A549 (cell line): ENCODE measurements at regions not wholly inside any gene's neighbourhood (a gene's known extent, or its start where the extent isn't known, plus 50 kb on each side); places are given as distances from the start of the nearest gene placed in this dataset.
"Not testable (repeated sequence)": the region's sequence is repeated elsewhere in the genome, so short reads cannot be mapped to it uniquely, and the experiment has no call there.

Experiments used
- ATAC-seq, 2 experiments: fragments of 200-7000 bp in 1 of 2; fragments of >200 bp in 1 of 2; cut with Nextera tagmentation in 1 of 2; cut with Tn5 transposase in 1 of 2; 3 replicates each; pipeline versions ENCODE4 v1.8.0 to v1.9.1; 2018 to 2020; ENCODE audit warnings: mild to moderate bottlenecking in 1 of 2, moderate library complexity in 1 of 2
- CTCF ChIA-PET: fragments of 300-600 bp; sonication (Branson Sonifier 250); formaldehyde crosslinking; extraction: SDS; loops from one replicate; lab custom pipeline; 2021; ENCODE audit warnings: antibody characterized with exemption, inconsistent platforms; lab: Yijun Ruan, JAX
- POLR2A ChIA-PET: fragments of 350-600 bp; formaldehyde crosslinking; extraction: SDS; loops from one replicate; lab custom pipeline; 2021; ENCODE audit warnings: antibody characterized with exemption, inconsistent platforms; lab: Yijun Ruan, JAX
- DNase-seq, 2 experiments: peaks; one replicate each; pipeline versions ENCODE4 v3.0.0 to v3.0.0-alpha.2; 2011 to 2016; ENCODE audit warnings: low read depth in 1 of 2, low spot score in 1 of 2
- FAIRE-seq: peaks from 2 replicates; lab custom pipeline; 2011; peaks lifted over from hg19 to GRCh38; lab: Jason Lieb, UNC
- H3K27ac ChIP-seq, 2 experiments: fragments of >200 bp; sonication (Bioruptor Twin); formaldehyde crosslinking; 3 replicates each; pipeline ENCODE4 v1.5.1; 2016 to 2017
- H3K4me1 ChIP-seq: fragments of >200 bp; sonication (Bioruptor Twin); formaldehyde crosslinking; 3 replicates; pipeline ENCODE4 v1.6.1; 2016
- H3K4me2 ChIP-seq: fragments of >200 bp; sonication (Bioruptor Twin); formaldehyde crosslinking; 3 replicates; pipeline ENCODE4 v1.6.1; 2016
- H3K4me3 ChIP-seq: fragments of >200 bp; sonication (Bioruptor Twin); formaldehyde crosslinking; 3 replicates; pipeline ENCODE4 v1.5.1; 2016
- H3K9me3 ChIP-seq: fragments of >200 bp; sonication (Bioruptor Twin); formaldehyde crosslinking; 3 replicates; pipeline ENCODE4 v1.6.1; 2016
- BCL3 ChIP-seq: fragments of >200 bp; sonication (Bioruptor Twin); formaldehyde crosslinking; IDR thresholded peaks from 3 replicates; pipeline ENCODE4 v1.6.1; 2016
- CBX2 ChIP-seq: fragments of 200-600 bp; sonication (generic); IDR thresholded peaks from 2 replicates; pipeline ENCODE4 v1.6.1; 2016; ENCODE audit warnings: low read depth, mild to moderate bottlenecking, borderline replicate concordance
- CBX8 ChIP-seq: fragments of 200-600 bp; sonication (generic); IDR thresholded peaks from 2 replicates; pipeline ENCODE4 v1.6.1; 2016
- EHF ChIP-seq: fragments of 250-450 bp; sonication (Bioruptor Pico); IDR thresholded peaks from 2 replicates; pipeline ENCODE4 v1.5.0; 2020; ENCODE audit warnings: mild to moderate bottlenecking
- EHMT2 ChIP-seq: fragments of 200-600 bp; sonication (generic); IDR thresholded peaks from 2 replicates; pipeline ENCODE4 v1.6.1; 2016; ENCODE audit warnings: antibody characterized with exemption, low read depth, mild to moderate bottlenecking, moderate library complexity
- ELK1 ChIP-seq: fragments of 150-350 bp; IDR thresholded peaks from 2 replicates; pipeline ENCODE4 v1.6.1; 2014; ENCODE audit warnings: low read depth, mild to moderate bottlenecking, low read length
- EP300 ChIP-seq, 2 experiments: fragments of >200 bp; sonication (Bioruptor Twin); formaldehyde crosslinking; IDR thresholded peaks; 2 replicates in 1 of 2; 3 replicates in 1 of 2; pipeline ENCODE4 v1.6.1; 2016 to 2017
- ESRRA ChIP-seq: fragments of 150-350 bp; IDR thresholded peaks from 2 replicates; pipeline ENCODE4 v1.6.1; 2014; ENCODE audit warnings: mild to moderate bottlenecking, low read length, borderline replicate concordance
- FOSB ChIP-seq: fragments of 250-450 bp; sonication (Bioruptor Pico); IDR thresholded peaks from 2 replicates; pipeline ENCODE4 v1.5.0; 2020; ENCODE audit warnings: mild to moderate bottlenecking, moderate library complexity
- HDAC2 ChIP-seq: fragments of 200-600 bp; sonication (generic); IDR thresholded peaks from 2 replicates; pipeline ENCODE4 v1.6.1; 2016
- JUN ChIP-seq, 2 experiments: fragments of >200 bp; sonication (Bioruptor Twin); formaldehyde crosslinking; IDR thresholded peaks; 2 replicates in 1 of 2; 3 replicates in 1 of 2; pipeline ENCODE4 v1.6.1; 2016 to 2017
- JUNB ChIP-seq: fragments of >200 bp; sonication (Bioruptor Twin); formaldehyde crosslinking; IDR thresholded peaks from 2 replicates; pipeline ENCODE4 v1.6.1; 2016
- MAX ChIP-seq: IDR thresholded peaks from 2 replicates; pipeline ENCODE4 v1.6.1; 2012
- NFE2L2 ChIP-seq: fragments of 150-350 bp; conservative IDR thresholded peaks from 2 replicates; pipeline ENCODE4 v1.6.1; 2014; ENCODE audit warnings: low read length
- PBX3 ChIP-seq: IDR thresholded peaks from 2 replicates; pipeline ENCODE4 v1.6.1; 2012
- PHF8 ChIP-seq: fragments of 200-600 bp; sonication (generic); IDR thresholded peaks from 2 replicates; pipeline ENCODE4 v1.6.1; 2016; ENCODE audit warnings: low read depth, mild to moderate bottlenecking, antibody characterized with exemption, moderate library complexity, borderline replicate concordance
- RCOR1 ChIP-seq: fragments of 150-350 bp; IDR thresholded peaks from 2 replicates; pipeline ENCODE4 v1.6.1; 2014; ENCODE audit warnings: antibody characterized with exemption, low read length, low read depth
- RFX5 ChIP-seq: fragments of 450-650 bp; IDR thresholded peaks from 2 replicates; pipeline ENCODE4 v1.7.1; 2014; ENCODE audit warnings: antibody characterized with exemption, mild to moderate bottlenecking, moderate library complexity
- SMC3 ChIP-seq: fragments of >200 bp; sonication (Bioruptor Twin); formaldehyde crosslinking; IDR thresholded peaks from 3 replicates; pipeline ENCODE4 v1.6.1; 2018; ENCODE audit warnings: inconsistent platforms
- SREBF2 ChIP-seq: fragments of 450-650 bp; IDR thresholded peaks from 2 replicates; pipeline ENCODE4 v1.6.1; 2014; ENCODE audit warnings: mild to moderate bottlenecking, moderate library complexity
- TP53 ChIP-seq: fragments of 250-450 bp; sonication (Bioruptor Pico); IDR thresholded peaks from 2 replicates; pipeline ENCODE4 v1.5.0; 2021; ENCODE audit warnings: mild to moderate bottlenecking, moderate library complexity
- USF2 ChIP-seq: fragments of 450-650 bp; IDR thresholded peaks from 2 replicates; pipeline ENCODE4 v1.6.1; 2014; ENCODE audit warnings: antibody characterized with exemption
- ZFP36 ChIP-seq: fragments of 450-650 bp; IDR thresholded peaks from 2 replicates; pipeline ENCODE4 v1.6.1; 2014; ENCODE audit warnings: borderline replicate concordance; ENCODE audit not compliant: partially characterized antibody
- ZNF302 ChIP-seq: fragments of 250-450 bp; sonication (Bioruptor Pico); IDR thresholded peaks from 2 replicates; pipeline ENCODE4 v1.9.0; 2021; ENCODE audit warnings: inconsistent platforms, mild to moderate bottlenecking, moderate library complexity
- ZSCAN20 ChIP-seq: fragments of 250-450 bp; sonication (Bioruptor Pico); IDR thresholded peaks from 2 replicates; pipeline ENCODE4 v1.8.0; 2022; ENCODE audit warnings: mild to moderate bottlenecking, moderate library complexity
- WGBS: methylation state at CpG from one replicate; pipeline ENCODE4 v1.1.6; 2017; ENCODE audit errors: missing lambda C conversion rate; 5-methylcytosine and 5-hydroxymethylcytosine counted together

- ATAC-seq: no peak
- TF ChIP-seq NFE2L2 (no peak), BCL3 (no peak), RCOR1 (no peak), SREBF2 (no peak), JUNB (no peak), ZNF302 (CRISPR knock-in tag) (no peak), ESRRA (no peak), CBX8 (no peak), ZSCAN20 (CRISPR knock-in tag) (no peak)
- ChIA-PET CTCF (no interaction called here), POLR2A (no interaction called here)
- 19% methylated on average over 2 of the region's 2 CpGs for WGBS
- DNase-seq: no peak
- FAIRE-seq: no peak
- no peak overlapping the region for H3K4me3 ChIP-seq
- peaks cover 14% of the 10 kb centered on the region; the same call in 2 of the 3 replicates for H3K9me3 ChIP-seq
- no peak overlapping the region for H3K27ac ChIP-seq
- no peak overlapping the region for H3K4me2 ChIP-seq
- H3K4me1 ChIP-seq: no peaks in the 10 kb centered on the region
Measured at GRCh38 chr2:220377482-220378155, 750.2 kb downstream of the SLC4A3 start.

GRCh38 chr2:220387758-220388157 lies 760.3 kb downstream of the SLC4A3 start:
- H3K4me1 ChIP-seq, DNase-seq, CTCF ChIA-PET, H3K9me3 ChIP-seq, ATAC-seq, H3K4me3 ChIP-seq, H3K27ac ChIP-seq, H3K4me2 ChIP-seq, POLR2A ChIA-PET, FAIRE-seq: not testable (repeated sequence)
- 75% methylated on average over 6 of the region's 8 CpGs for WGBS

- no peak for DNase-seq
- TF ChIP-seq NFE2L2: no peak
- no peak for TF ChIP-seq ESRRA
- no peak for TF ChIP-seq MAX
- no peak for TF ChIP-seq ELK1
- no peak for TF ChIP-seq EP300 (IDR thresholded peaks at IDR 0.05)
- no peak for TF ChIP-seq HDAC2
- no peak for TF ChIP-seq TP53 (CRISPR knock-in tag)
- no peak for TF ChIP-seq PBX3
- TF ChIP-seq JUN (IDR thresholded peaks at IDR 0.05): no peak
- no peak for TF ChIP-seq EHMT2
- ChIA-PET POLR2A (no interaction called here), CTCF (no interaction called here)
- H3K4me1 ChIP-seq: 0 out of 3 replicates have a peak, but pooled peaks cover 4% of the 10 kb centered on the region
- no peak overlapping the region for H3K4me3 ChIP-seq
- FAIRE-seq: no peak
- no peak for ATAC-seq
- H3K9me3 ChIP-seq: no peaks in the 10 kb centered on the region
- H3K4me2 ChIP-seq: no peak overlapping the region
- WGBS: 69% methylated on average over 2 of the region's 2 CpGs
- no peak overlapping the region for H3K27ac ChIP-seq
Measured at GRCh38 chr2:220393711-220394110, 766.3 kb downstream of the SLC4A3 start.

GRCh38 chr2:220394433-220394832 lies 767.0 kb downstream of the SLC4A3 start:
- FAIRE-seq: no peak
- H3K4me3 ChIP-seq: no peak overlapping the region
- CTCF ChIA-PET: no interaction called here
- POLR2A ChIA-PET: no interaction called here
- no peak overlapping the region for H3K4me2 ChIP-seq
- DNase-seq: peak in 1 of 2 experiments; percentile 23
- H3K4me1 ChIP-seq: 0 out of 3 replicates have a peak, but pooled peaks cover 4% of the 10 kb centered on the region
- H3K27ac ChIP-seq: no peak overlapping the region
- no peak for ATAC-seq
- no peaks in the 10 kb centered on the region for H3K9me3 ChIP-seq
- TF ChIP-seq RFX5: no peak
- TF ChIP-seq RCOR1: no peak
- TF ChIP-seq USF2: no peak
- no peak for TF ChIP-seq ELK1
- no peak for TF ChIP-seq ZFP36
- no peak for TF ChIP-seq EP300 (IDR thresholded peaks at IDR 0.05)
- TF ChIP-seq ZNF302 (CRISPR knock-in tag): no peak
- no peak for TF ChIP-seq FOSB
- no peak for TF ChIP-seq EHF (CRISPR knock-in tag)
- TF ChIP-seq CBX2: no peak
- TF ChIP-seq ZSCAN20 (CRISPR knock-in tag): no peak
- TF ChIP-seq SMC3: no peak
- TF ChIP-seq PHF8: no peak
